HFF-Myc (cell line): ENCODE measurements at regions not wholly inside any gene's neighbourhood (a gene's known extent, or its start where the extent isn't known, plus 50 kb on each side); places are given as distances from the start of the nearest gene placed in this dataset.
A peak's percentile ranks its signal among the peaks of the same experiment; 100 is the strongest.

ENCODE experiments used
- DNase-seq: peaks from one replicate; pipeline ENCODE4 v3.0.0-alpha.2; 2011; ENCODE audit warnings: low read depth; ENCODE audit errors: extremely low read depth
- H3K4me3 ChIP-seq: replicated peaks from 2 replicates; pipeline ENCODE4 v1.5.1; 2011; ENCODE audit warnings: low read depth, mild to moderate bottlenecking, control low read depth, low read length
- TF ChIP-seq, protein P1 (sequence below): IDR thresholded peaks from 2 replicates; pipeline ENCODE4 v1.5.1; 2012; ENCODE audit warnings: mild to moderate bottlenecking, low read depth, low read length, control low read depth; ENCODE audit errors: missing control alignments

DNA sequence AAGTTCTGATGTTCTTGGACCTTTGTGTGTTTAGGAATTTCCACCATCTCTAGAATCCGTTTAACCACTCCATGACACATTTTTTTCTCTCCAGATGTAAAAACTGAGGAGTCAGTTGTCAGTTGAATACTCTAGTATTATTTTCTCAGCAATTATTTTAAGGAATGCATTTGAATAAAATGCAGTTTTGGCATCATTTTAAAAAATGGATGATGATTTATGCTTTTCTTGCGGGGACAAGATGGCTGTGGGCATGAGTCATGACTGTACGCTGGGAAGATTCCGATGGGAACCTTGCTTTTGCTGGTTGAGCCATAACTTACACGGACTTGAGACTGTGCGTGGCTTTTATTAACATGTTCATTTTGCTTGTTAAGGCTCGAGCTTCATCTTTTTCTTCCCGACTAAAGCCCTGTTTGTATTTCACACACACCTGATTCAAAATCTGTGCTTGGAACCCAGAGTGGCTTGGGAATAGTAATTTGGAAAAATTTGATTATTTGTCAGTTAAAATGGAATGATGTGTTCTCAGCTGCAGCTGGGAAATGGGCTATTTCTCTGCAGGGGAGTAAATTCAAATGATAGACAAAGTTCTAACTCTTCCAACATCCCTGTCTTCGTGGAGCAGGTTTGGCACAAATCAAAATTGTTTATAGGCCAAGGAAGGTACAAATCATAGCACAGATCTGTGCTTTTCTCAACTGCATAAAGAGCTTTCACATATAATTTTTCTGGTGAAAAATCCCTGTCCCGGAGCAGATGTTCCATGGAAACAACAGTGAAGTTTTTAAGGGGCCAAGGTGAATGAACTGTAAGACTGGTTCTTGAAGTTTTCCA lies 470.5 kb upstream of the JAG1 start:
- no peak overlapping the region for H3K4me3 ChIP-seq
- TF ChIP-seq, protein P1, sequence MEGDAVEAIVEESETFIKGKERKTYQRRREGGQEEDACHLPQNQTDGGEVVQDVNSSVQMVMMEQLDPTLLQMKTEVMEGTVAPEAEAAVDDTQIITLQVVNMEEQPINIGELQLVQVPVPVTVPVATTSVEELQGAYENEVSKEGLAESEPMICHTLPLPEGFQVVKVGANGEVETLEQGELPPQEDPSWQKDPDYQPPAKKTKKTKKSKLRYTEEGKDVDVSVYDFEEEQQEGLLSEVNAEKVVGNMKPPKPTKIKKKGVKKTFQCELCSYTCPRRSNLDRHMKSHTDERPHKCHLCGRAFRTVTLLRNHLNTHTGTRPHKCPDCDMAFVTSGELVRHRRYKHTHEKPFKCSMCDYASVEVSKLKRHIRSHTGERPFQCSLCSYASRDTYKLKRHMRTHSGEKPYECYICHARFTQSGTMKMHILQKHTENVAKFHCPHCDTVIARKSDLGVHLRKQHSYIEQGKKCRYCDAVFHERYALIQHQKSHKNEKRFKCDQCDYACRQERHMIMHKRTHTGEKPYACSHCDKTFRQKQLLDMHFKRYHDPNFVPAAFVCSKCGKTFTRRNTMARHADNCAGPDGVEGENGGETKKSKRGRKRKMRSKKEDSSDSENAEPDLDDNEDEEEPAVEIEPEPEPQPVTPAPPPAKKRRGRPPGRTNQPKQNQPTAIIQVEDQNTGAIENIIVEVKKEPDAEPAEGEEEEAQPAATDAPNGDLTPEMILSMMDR, result no peak
- DNase-seq, result peak; percentile 86

DNA sequence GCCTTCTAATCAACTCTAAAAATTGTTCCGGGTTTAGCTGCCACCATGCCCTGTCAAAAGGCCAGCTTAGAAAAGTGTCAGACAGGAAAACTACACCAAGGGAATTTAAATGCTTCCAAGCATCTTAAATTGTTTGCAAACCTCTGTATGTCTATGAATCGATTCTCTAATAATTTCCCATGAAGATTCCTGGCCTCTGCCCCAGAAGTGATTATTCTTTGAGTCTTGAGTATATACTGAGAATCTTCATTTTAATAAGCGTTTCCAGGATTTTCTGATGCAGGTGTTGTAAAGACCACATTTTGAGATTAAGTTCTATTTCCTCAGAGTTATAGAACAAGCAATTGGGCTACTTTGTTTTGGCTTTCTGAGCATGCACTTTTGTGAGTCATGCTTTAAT lies 471.8 kb upstream of the JAG1 start:
- TF ChIP-seq, protein P1, result no peak
- no peak overlapping the region for H3K4me3 ChIP-seq
- DNase-seq, result no peak

DNA sequence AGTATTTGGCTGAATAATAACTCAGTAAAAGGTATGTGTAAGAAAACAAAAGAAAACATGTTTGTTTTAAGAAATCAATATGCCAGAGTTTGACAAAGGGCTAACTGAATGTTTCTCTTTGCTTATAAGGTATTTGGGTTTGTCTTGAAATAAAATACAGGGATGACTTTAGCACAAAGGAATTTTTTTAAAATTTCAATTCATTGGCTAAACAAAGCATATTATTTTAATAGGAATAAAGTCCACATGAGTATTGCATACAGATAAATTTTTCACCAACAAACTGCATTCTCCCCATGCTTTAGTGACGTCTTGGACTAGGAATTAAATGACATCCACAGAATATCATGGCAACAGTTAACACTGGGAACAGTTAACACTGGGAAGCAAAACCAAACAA lies 480.0 kb upstream of the JAG1 start:
- TF ChIP-seq, protein P1, result no peak
- H3K4me3 ChIP-seq, result no peak overlapping the region
- no peak for DNase-seq

DNA sequence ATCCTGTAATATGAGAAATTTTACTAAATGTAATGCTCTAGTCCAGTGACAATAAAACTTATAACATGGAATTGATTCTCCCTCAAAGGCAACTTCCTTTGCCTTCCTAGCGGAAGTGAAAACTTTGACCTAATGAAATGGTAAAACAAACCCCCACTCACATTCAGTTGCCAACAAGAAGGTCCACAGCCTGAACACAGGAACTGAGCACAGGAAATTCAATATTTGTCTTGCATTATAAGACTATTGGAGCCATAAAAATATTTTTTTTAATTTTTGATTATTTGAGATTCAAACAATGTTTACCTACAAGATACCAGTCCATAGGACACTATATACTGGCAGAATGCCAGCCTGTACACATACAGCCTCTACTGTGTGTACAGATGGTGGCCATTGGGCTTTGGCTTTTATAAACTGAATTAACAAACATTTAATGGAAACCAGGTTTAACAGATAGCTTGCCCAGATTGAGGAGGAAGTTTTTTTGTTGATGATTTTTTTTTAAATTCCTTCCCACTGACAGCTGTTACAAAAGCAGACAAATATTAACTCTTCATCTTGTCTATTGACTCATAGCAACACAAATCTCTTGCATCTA lies 481.5 kb upstream of the JAG1 start:
- DNase-seq, result no peak
- no peak overlapping the region for H3K4me3 ChIP-seq
- TF ChIP-seq, protein P1, result no peak

DNA sequence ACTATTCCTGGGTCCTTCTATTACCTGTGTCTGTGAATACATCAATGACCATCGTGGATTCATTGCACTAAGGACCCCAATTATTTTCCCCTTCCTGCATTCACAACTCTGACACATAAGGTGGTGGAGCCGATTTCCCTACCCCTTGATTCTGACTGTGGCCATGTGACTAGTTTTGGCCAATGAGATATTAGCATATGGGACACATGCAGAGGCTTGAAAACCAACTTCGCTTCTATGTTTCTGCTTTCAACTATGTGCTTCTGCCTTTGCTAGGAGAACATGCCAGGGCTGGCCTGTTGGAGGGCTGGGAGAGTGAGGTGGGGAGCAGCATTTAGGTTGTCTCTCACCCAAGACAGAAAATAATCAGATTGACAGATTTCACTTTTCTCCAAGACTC lies 483.1 kb upstream of the JAG1 start:
- H3K4me3 ChIP-seq, result no peak overlapping the region
- DNase-seq, result no peak
- TF ChIP-seq, protein P1, result no peak

DNA sequence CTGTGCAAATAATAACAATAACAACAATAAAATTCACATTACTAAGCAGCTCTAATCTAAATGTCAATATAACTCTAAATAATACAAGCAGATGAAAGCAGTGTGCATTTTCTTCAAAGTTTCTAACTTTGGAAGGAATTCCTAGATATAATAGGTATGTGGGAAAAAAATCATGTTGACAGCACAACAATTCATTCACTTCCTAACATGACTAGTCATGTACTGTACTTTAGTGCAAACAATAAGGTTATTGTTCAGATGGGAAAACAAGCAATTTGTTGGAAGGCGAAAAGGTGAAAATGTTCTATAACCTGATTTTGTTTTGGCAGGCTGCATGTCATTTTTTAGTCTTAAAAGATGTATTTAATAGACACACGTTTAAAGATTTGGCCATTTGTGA lies 484.3 kb upstream of the JAG1 start:
- H3K4me3 ChIP-seq, result no peak overlapping the region
- TF ChIP-seq, protein P1, result no peak
- DNase-seq, result no peak
